WTC11 (cell line): ENCODE measurements at regions not wholly inside any gene's neighbourhood (a gene's known extent, or its start where the extent isn't known, plus 50 kb on each side); places are given as distances from the start of the nearest gene placed in this dataset.
"Not testable (repeated sequence)": the region's sequence is repeated elsewhere in the genome, so short reads cannot be mapped to it uniquely, and the experiment has no call there.

Experiments used
- ATAC-seq: fragments of 200-7000 bp; cut with Tn5 transposase; 2 replicates; pipeline ENCODE4 v1.10.0; 2021; ENCODE audit warnings: mild to moderate bottlenecking, moderate library complexity
- CTCF ChIA-PET: fragments of 300-600 bp; sonication (Branson Sonifier 250); formaldehyde crosslinking; loops from one replicate; lab custom pipeline; 2021; ENCODE audit warnings: antibody characterized with exemption; lab: Charles Lee
- POLR2A ChIA-PET: fragments of 350-600 bp; sonication (Branson Sonifier 250); formaldehyde crosslinking; loops from one replicate; lab custom pipeline; 2021; ENCODE audit warnings: antibody characterized with exemption; lab: Charles Lee
- DNase-seq: peaks from one replicate; pipeline ENCODE4 v3.0.0; 2021; ENCODE audit warnings: low spot score
- H3K27ac Mint-ChIP-seq: 2 replicates; pipeline ENCODE4 v1.8.0; 2021; ENCODE audit warnings: mixed read lengths
- H3K27me3 Mint-ChIP-seq: 2 replicates; pipeline ENCODE4 v1.8.0; 2021; ENCODE audit warnings: low read depth, mild to moderate bottlenecking, moderate library complexity, mixed read lengths
- H3K36me3 Mint-ChIP-seq: 2 replicates; pipeline ENCODE4 v1.8.0; 2021; ENCODE audit warnings: mixed read lengths
- H3K4me1 Mint-ChIP-seq: 2 replicates; pipeline ENCODE4 v1.8.0; 2022; ENCODE audit warnings: mixed read lengths
- H3K4me3 Mint-ChIP-seq: 2 replicates; pipeline ENCODE4 v1.8.0; 2021; ENCODE audit warnings: mild to moderate bottlenecking, moderate library complexity, mixed read lengths
- H3K9me3 Mint-ChIP-seq: 2 replicates; pipeline ENCODE4 v1.8.0; 2021; ENCODE audit warnings: mixed read lengths
- CBFB ChIP-seq: sonication (generic); formaldehyde crosslinking; IDR thresholded peaks from 2 replicates; pipeline ENCODE4 v1.8.1; 2022; ENCODE audit warnings: mild to moderate bottlenecking, low read depth, missing genetic modification reagents
- GABPB1 ChIP-seq: sonication (generic); formaldehyde crosslinking; IDR thresholded peaks from 2 replicates; pipeline ENCODE4 v1.8.1; 2023; ENCODE audit warnings: mild to moderate bottlenecking, missing genetic modification reagents
- GRHL2 ChIP-seq: fragments of 250-450 bp; sonication (Bioruptor Pico); IDR thresholded peaks from 2 replicates; pipeline ENCODE4 v1.8.0; 2022; ENCODE audit warnings: mild to moderate bottlenecking, moderate library complexity; ENCODE audit not compliant: insufficient replicate concordance, severe bottlenecking
- PRRX2 ChIP-seq: fragments of 250-450 bp; sonication (Bioruptor Pico); IDR thresholded peaks from 2 replicates; pipeline ENCODE4 v1.8.0; 2021; ENCODE audit warnings: mild to moderate bottlenecking
- SMAD4 ChIP-seq: sonication (generic); formaldehyde crosslinking; IDR thresholded peaks from 2 replicates; pipeline ENCODE4 v1.8.0; 2022; ENCODE audit warnings: mild to moderate bottlenecking, missing genetic modification reagents
- TEAD4 ChIP-seq: sonication (generic); formaldehyde crosslinking; IDR thresholded peaks from 2 replicates; pipeline ENCODE4 v1.8.0; 2022; ENCODE audit warnings: mild to moderate bottlenecking, missing genetic modification reagents
- ZNF396 ChIP-seq: fragments of 250-450 bp; sonication (Bioruptor Pico); IDR thresholded peaks from 2 replicates; pipeline ENCODE4 v1.8.0; 2021; ENCODE audit warnings: mild to moderate bottlenecking, moderate library complexity, borderline replicate concordance
- TF ChIP-seq, protein P1 (sequence below): fragments of 200-600 bp; IDR thresholded peaks from 2 replicates; pipeline ENCODE4 v1.8.0; 2022; ENCODE audit warnings: antibody characterized with exemption
- TF ChIP-seq, protein P2 (sequence below): sonication (generic); formaldehyde crosslinking; IDR thresholded peaks from 2 replicates; pipeline ENCODE4 v1.8.0; 2022; ENCODE audit warnings: mild to moderate bottlenecking, missing genetic modification reagents
- TF ChIP-seq, protein P3 (sequence below): fragments of 250-450 bp; sonication (Bioruptor Pico); IDR thresholded peaks from 2 replicates; pipeline ENCODE4 v1.8.0; 2021; ENCODE audit warnings: mild to moderate bottlenecking
- TF ChIP-seq, protein P4 (sequence below): sonication (generic); formaldehyde crosslinking; IDR thresholded peaks from 2 replicates; pipeline ENCODE4 v1.8.0; 2022; ENCODE audit warnings: mild to moderate bottlenecking, missing genetic modification reagents
- TF ChIP-seq, protein P5 (sequence below): fragments of 250-450 bp; sonication (Bioruptor Pico); IDR thresholded peaks from 2 replicates; pipeline ENCODE4 v1.9.0; 2021; ENCODE audit warnings: mild to moderate bottlenecking

DNA sequence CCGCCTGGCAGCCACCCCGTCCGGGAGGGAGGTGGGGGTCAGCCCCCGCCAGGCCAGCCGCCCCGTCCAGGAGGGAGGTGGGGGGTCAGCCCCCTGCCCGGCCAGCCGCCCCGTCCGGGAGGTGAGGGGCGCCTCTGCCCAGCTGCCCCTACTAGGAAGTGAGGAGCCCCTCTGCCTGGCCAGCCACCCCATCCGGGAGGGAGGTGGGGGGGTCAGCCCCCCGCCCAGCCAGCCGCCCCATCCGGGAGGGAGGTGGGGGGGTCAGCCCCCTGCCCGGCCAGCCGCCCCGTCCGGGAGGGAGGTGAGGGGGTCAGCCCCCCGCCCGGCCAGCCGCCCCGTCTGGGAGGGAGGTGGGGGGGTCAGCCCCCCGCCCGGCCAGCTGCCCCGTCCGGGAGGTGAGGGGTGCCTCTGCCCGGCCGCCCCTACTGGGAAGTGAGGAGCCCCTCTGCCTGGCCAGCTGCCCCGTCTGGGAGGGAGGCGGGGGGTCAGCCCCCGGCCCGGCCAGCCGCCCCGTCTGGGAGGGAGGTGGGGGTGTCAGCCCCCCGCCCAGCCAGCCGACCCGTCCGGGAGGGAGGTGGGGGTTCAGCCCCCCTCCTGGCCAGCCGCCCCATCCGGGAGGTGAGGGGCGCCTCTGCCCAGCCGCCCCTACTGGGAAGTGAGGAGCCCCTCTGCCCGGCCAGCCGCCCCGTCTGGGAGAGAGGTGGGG lies 476.6 kb downstream of the MID1IP1 start:
- DNase-seq, CTCF ChIA-PET, POLR2A ChIA-PET, H3K36me3 Mint-ChIP-seq, H3K27me3 Mint-ChIP-seq, H3K4me1 Mint-ChIP-seq, ATAC-seq, H3K27ac Mint-ChIP-seq, H3K4me3 Mint-ChIP-seq: not testable (repeated sequence)
- H3K9me3 Mint-ChIP-seq, result peaks cover 18% of the 10 kb centered on the region

DNA sequence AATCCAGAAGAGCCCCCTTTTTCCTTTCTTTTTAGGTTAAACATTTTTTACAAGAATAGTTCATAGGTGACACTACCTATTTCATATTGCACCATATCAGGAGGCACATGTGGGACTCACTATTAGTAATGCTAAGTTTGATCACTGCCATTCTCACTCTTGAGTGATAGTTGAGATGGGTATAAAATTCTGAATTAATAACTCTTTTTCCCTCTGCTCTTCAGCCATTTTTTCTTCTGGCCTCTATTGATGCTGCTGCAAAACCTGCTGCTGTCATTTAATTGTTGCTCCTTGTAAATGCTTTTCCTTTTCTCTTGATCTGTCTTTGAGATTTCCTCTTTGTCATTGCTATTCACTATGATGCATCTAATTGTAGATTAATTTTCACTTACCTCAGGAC lies 482.0 kb downstream of the MID1IP1 start:
- Mint-ChIP-seq H3K4me1 (no peaks in the 10 kb centered on the region), H3K9me3 (peaks cover 37% of the 10 kb centered on the region), H3K36me3 (peaks cover 10% of the 10 kb centered on the region), H3K27ac (no peak overlapping the region), H3K4me3 (no peak overlapping the region), H3K27me3 (no peaks in the 10 kb centered on the region; the same call in 1 of the 2 replicates)
- CTCF ChIA-PET, result no interaction called here
- ATAC-seq, result no peak
- DNase-seq, result no peak
- TF ChIP-seq, protein P1, sequence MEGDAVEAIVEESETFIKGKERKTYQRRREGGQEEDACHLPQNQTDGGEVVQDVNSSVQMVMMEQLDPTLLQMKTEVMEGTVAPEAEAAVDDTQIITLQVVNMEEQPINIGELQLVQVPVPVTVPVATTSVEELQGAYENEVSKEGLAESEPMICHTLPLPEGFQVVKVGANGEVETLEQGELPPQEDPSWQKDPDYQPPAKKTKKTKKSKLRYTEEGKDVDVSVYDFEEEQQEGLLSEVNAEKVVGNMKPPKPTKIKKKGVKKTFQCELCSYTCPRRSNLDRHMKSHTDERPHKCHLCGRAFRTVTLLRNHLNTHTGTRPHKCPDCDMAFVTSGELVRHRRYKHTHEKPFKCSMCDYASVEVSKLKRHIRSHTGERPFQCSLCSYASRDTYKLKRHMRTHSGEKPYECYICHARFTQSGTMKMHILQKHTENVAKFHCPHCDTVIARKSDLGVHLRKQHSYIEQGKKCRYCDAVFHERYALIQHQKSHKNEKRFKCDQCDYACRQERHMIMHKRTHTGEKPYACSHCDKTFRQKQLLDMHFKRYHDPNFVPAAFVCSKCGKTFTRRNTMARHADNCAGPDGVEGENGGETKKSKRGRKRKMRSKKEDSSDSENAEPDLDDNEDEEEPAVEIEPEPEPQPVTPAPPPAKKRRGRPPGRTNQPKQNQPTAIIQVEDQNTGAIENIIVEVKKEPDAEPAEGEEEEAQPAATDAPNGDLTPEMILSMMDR, result no peak
- TF ChIP-seq TEAD4, result no peak
- TF ChIP-seq GRHL2 (CRISPR knock-in tag), result no peak
- no peak for TF ChIP-seq CBFB (CRISPR knock-in tag)
- TF ChIP-seq, protein P2, sequence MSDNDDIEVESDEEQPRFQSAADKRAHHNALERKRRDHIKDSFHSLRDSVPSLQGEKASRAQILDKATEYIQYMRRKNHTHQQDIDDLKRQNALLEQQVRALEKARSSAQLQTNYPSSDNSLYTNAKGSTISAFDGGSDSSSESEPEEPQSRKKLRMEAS (CRISPR knock-in tag), result no peak
- TF ChIP-seq, protein P3, sequence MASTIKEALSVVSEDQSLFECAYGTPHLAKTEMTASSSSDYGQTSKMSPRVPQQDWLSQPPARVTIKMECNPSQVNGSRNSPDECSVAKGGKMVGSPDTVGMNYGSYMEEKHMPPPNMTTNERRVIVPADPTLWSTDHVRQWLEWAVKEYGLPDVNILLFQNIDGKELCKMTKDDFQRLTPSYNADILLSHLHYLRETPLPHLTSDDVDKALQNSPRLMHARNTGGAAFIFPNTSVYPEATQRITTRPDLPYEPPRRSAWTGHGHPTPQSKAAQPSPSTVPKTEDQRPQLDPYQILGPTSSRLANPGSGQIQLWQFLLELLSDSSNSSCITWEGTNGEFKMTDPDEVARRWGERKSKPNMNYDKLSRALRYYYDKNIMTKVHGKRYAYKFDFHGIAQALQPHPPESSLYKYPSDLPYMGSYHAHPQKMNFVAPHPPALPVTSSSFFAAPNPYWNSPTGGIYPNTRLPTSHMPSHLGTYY, result no peak
- TF ChIP-seq GABPB1 (CRISPR knock-in tag), result no peak
- no peak for TF ChIP-seq SMAD4
- TF ChIP-seq ZNF396 (CRISPR knock-in tag), result no peak
- POLR2A ChIA-PET, result no interaction called here

DNA sequence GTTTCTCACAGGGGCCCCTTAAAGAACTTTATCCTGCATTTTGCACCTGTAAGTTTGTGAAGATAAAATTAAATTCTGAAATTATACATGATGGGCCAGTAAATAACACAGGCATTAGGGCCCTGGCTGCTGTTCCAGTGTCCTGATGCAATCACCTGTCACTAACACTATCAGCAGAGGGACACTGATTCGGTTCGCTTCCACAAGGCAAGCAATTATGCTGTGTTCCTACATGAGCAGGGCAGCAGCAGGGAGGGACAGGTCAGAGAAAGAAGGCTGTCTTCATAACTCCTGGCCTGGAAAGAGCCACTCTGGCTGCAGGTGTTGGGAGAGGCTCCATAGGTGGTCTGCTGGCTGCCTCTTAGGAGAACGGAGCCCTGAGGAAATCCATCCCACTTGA lies 487.3 kb downstream of the MID1IP1 start:
- POLR2A ChIA-PET, result no interaction called here
- TF ChIP-seq PRRX2 (CRISPR knock-in tag) (no peak), GABPB1 (CRISPR knock-in tag) (no peak)
- TF ChIP-seq, protein P1, result no peak
- TF ChIP-seq, protein P4, sequence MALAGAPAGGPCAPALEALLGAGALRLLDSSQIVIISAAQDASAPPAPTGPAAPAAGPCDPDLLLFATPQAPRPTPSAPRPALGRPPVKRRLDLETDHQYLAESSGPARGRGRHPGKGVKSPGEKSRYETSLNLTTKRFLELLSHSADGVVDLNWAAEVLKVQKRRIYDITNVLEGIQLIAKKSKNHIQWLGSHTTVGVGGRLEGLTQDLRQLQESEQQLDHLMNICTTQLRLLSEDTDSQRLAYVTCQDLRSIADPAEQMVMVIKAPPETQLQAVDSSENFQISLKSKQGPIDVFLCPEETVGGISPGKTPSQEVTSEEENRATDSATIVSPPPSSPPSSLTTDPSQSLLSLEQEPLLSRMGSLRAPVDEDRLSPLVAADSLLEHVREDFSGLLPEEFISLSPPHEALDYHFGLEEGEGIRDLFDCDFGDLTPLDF, result no peak
- TF ChIP-seq, protein P5, sequence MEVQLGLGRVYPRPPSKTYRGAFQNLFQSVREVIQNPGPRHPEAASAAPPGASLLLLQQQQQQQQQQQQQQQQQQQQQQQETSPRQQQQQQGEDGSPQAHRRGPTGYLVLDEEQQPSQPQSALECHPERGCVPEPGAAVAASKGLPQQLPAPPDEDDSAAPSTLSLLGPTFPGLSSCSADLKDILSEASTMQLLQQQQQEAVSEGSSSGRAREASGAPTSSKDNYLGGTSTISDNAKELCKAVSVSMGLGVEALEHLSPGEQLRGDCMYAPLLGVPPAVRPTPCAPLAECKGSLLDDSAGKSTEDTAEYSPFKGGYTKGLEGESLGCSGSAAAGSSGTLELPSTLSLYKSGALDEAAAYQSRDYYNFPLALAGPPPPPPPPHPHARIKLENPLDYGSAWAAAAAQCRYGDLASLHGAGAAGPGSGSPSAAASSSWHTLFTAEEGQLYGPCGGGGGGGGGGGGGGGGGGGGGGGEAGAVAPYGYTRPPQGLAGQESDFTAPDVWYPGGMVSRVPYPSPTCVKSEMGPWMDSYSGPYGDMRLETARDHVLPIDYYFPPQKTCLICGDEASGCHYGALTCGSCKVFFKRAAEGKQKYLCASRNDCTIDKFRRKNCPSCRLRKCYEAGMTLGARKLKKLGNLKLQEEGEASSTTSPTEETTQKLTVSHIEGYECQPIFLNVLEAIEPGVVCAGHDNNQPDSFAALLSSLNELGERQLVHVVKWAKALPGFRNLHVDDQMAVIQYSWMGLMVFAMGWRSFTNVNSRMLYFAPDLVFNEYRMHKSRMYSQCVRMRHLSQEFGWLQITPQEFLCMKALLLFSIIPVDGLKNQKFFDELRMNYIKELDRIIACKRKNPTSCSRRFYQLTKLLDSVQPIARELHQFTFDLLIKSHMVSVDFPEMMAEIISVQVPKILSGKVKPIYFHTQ, result no peak
- H3K27ac Mint-ChIP-seq, result no peak overlapping the region
- no peaks in the 10 kb centered on the region; the same call in 1 of the 2 replicates for H3K27me3 Mint-ChIP-seq
- H3K4me3 Mint-ChIP-seq, result no peak overlapping the region
- CTCF ChIA-PET, result no interaction called here
- peaks cover 2% of the 10 kb centered on the region for H3K36me3 Mint-ChIP-seq
- peaks cover 7% of the 10 kb centered on the region for H3K4me1 Mint-ChIP-seq
- ATAC-seq (no peak), DNase-seq (no peak)
- H3K9me3 Mint-ChIP-seq, result peaks cover 16% of the 10 kb centered on the region
